Neural progenitor cell (in vitro differentiated cells): ENCODE measurements at regions not wholly inside any gene's neighbourhood (a gene's known extent, or its start where the extent isn't known, plus 50 kb on each side); places are given as distances from the start of the nearest gene placed in this dataset.

Source experiments
- CTCF ChIP-seq: fragments of 200-600 bp; sonication (generic); IDR thresholded peaks from 2 replicates; pipeline ENCODE4 v1.5.1; 2017; ENCODE audit warnings: antibody characterized with exemption, mild to moderate bottlenecking
- EZH2 ChIP-seq: fragments of 200-600 bp; sonication (generic); IDR thresholded peaks from 2 replicates; pipeline ENCODE4 v1.6.1; 2017; ENCODE audit warnings: antibody characterized with exemption, mild to moderate bottlenecking, moderate library complexity
- EZH2phosphoT487 ChIP-seq: fragments of 200-600 bp; sonication (generic); IDR thresholded peaks from 2 replicates; pipeline ENCODE4 v1.6.1; 2017; ENCODE audit warnings: antibody characterized with exemption

DNA sequence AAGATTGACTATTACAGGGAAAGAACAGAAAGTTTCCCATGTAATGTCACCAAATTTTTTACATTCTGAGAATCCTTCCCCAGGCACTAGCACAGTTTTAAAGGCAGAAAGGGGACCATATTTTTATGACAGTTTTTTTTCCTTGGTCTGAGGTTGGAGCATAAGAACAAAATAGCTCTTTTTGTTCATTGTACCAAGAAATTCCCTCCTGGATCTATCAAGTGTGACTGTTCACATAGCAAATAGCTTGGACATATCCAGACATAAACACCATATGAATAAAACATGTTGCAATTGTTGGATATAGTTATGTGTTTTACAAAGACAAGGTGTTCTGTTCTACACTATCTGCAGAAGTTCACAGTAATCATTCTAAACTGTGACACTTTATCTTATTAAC lies 182.4 kb upstream of the ADGRL2 start:
- TF ChIP-seq CTCF (no peak), EZH2 (no peak), EZH2phosphoT487 (no peak)
